ENCODE measurements at regions not wholly inside any gene's neighbourhood (a gene's known extent, or its start where the extent isn't known, plus 50 kb on each side); places are given as distances from the start of the nearest gene placed in this dataset.

DNA sequence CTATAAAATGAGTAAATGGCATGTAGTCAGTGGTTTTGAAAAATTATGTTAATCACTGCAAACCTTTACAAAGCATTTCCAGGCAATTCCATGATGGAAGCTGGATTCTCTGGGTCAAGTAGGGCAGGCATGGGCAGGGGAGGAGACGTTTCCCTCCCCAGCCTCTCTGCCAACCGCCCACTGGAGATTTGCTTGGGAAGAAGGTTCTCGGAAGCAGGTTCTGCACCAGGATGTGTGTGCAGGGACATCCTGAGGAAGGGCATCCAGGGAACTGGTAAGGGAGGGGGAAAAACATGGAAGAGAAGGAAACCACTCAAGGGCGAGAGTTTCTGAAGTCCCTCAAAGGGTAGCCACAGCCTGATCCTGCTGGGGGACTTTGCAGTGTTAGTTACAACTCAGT, 469.1 kb downstream of the TSHZ3 start:
- DNase-seq (ENCODE audit: low read depth in 4 of 4, low spot score in 3 of 4): no peak

- DNase-seq (ENCODE audit: low read depth in 4 of 4, low spot score in 3 of 4): no peak
These were observed 469.5 kb downstream of the TSHZ3 start for GRCh38 chr19:30879736-30880135.

- no peak for DNase-seq (ENCODE audit: low read depth in 4 of 4, low spot score in 3 of 4)
These were observed 470.0 kb downstream of the TSHZ3 start for GRCh38 chr19:30879225-30879624.

DNA sequence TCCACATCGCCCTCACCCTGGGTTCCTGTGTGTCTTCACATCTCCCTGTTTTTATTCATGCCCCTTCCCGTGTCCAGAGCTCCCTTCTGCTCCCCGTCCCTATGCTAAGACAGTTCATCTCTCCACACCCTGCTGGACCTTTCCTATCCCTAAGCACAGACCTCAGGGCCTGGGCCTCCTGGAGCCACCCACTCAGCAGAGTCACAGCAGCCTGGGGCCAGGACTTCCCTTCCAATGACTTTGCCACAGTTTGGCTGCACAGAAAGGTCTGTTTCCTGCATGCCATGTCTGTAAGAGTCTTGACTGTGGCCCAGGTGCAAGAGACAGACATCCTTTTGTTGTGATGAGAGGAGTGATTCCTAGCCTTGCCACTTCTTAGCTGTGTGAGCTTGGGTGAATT, 470.7 kb downstream of the TSHZ3 start:
- DNase-seq (ENCODE audit: low read depth in 4 of 4, low spot score in 3 of 4): no peak

- no peak for DNase-seq (ENCODE audit: low read depth in 4 of 4, low spot score in 3 of 4)
These were observed 471.5 kb downstream of the TSHZ3 start for GRCh38 chr19:30877661-30878113.

GRCh38 chr19:30873691-30874090, 475.5 kb downstream of the TSHZ3 start:
- DNase-seq (ENCODE audit: low read depth in 4 of 4, low spot score in 3 of 4): no peak

- no peak for DNase-seq (ENCODE audit: low read depth in 4 of 4, low spot score in 3 of 4)
These were observed 476.2 kb downstream of the TSHZ3 start for GRCh38 chr19:30873003-30873402.

- DNase-seq (ENCODE audit: low read depth in 4 of 4, low spot score in 3 of 4): no peak
These were observed 477.3 kb downstream of the TSHZ3 start for GRCh38 chr19:30871979-30872378.

DNA sequence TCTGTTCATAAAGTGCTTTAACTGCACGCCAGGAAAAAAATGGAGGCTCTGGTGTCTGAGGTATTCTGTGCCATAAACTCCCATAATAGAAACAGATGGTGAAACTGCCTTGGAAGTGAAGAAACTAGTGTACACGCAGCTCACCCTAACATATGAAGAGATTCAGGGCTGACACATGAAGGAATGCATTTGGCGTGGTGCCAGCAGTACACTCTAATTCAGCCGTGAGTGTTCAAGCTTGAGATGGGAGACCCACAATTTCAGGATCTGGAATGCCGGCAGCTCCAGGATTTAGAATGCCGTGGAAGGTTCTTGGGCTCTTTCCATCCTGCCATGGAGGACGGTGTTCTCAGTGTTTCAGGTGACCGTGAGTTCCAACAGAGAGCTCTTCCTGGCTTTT, 478.4 kb downstream of the TSHZ3 start:
- DNase-seq (ENCODE audit: low read depth in 4 of 4, low spot score in 3 of 4): peak in 3 of 4 donors; percentile 28 to 51 (median 32)

GRCh38 chr19:30865511-30865910, 483.7 kb downstream of the TSHZ3 start:
- no peak for DNase-seq (ENCODE audit: low read depth in 4 of 4, low spot score in 3 of 4)

- DNase-seq (ENCODE audit: low read depth in 4 of 4, low spot score in 3 of 4): no peak
These were observed 484.6 kb downstream of the TSHZ3 start for GRCh38 chr19:30864391-30865215.

DNA sequence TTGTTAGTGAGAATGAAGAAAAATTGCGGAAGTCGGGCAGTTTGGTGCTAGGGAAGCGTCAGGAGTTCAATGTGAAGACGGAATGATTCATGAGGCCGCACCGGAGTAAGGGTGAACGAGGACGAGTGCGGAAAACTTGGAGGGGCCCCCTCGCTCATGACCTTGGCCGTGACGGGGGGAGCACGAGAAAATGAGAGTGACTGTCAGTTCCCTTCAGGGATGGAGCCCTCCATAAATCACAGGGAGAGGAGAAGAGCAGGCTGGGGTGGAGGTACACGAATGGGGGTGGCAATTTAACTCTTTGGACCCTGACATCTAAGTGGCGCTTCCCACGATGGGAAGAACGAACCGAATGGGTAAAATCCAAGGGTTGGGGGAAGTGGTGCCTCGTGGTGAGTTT, 486.4 kb downstream of the TSHZ3 start:
- DNase-seq (ENCODE audit: low read depth in 4 of 4, low spot score in 3 of 4): no peak

DNA sequence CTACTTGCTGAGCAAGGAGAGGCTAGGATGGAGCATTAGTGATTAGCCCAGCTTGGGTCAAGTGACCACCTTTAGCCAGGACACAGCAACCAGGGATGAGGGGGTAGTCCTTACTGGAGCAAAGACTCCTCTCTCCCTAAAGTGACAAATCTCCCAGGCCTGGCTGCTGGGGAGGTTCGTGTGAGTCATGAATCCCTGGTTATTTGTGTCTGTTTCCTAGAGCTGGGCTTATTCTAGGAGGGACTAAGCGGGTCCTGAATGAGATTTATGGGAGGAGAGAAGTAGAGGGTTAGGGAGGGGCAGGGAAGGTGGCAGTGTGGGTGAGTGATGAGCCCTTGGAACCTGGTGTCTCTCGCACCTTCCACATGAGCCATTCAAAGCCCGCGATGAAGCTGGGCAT, 487.3 kb downstream of the TSHZ3 start:
- DNase-seq (ENCODE audit: low read depth in 4 of 4, low spot score in 3 of 4): no peak

GRCh38 chr19:30857966-30858490, 485.8 kb downstream of the ZNF536 start:
- no peak for DNase-seq (ENCODE audit: low read depth in 4 of 4, low spot score in 3 of 4)

DNA sequence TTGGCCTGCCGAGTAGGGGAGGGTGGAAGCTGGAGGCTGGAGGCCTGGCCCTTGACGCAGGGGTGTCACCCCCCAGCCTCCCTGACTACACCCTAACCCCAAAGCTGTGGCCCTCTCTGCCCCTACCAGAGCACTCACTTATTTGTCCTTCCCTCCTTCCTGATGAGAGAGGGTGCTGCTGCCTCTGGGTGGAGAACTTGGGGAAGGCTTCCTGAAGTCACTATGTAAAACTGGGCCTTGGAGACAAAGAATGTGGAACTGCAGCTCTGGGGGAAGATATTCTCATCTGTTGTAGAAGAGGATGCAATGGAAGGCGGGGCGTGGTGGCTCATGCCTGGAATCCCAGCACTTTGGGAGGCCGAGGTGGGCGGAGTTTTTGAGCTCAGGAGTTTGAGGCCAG, 485.2 kb downstream of the ZNF536 start:
- DNase-seq (ENCODE audit: low read depth in 4 of 4, low spot score in 3 of 4): no peak

DNA sequence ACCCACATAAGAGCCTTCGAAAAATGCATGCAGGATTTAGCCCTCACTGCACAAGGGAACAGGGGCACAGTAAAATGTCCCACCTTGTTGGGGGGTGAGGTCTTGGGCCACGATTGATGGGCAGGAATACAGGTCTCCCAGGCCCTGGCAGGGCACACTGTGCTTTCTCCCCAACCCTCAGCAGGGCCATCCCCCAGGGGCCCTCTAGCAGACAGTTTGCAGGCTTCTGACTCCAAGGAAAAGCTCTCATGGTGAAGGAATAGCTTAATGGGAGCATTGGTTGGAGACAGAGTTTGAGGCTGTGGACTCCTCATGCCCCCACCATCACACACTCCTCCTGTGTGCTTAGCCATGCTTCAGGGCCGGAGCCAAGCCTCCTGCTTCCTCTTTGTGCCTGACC, 484.6 kb downstream of the ZNF536 start:
- no peak for DNase-seq (ENCODE audit: low read depth in 4 of 4, low spot score in 3 of 4)

DNA sequence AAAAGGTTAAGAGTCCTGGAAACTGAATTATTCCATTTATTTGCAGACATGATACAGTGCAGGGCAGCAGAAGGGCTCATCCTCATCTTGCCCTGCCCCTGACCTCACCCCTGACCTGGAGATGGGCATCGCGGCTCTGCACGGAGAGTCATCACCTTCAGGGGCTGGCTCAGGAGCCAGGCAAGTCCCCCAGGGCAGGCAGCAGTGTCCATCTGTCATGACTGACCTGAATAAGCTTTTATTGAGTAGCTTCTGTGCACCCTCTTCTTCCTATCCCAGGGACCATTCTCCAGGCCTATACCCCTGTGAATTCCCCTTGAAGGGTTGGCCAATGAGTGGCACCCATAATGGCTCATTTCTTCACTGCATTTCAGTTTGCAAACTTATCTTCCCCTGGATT, 484.2 kb downstream of the ZNF536 start:
- no peak for DNase-seq (ENCODE audit: low read depth in 4 of 4, low spot score in 3 of 4)

- DNase-seq (ENCODE audit: low read depth in 4 of 4, low spot score in 3 of 4): no peak
These were observed 483.3 kb downstream of the ZNF536 start for GRCh38 chr19:30855442-30855841.

GRCh38 chr19:30854661-30855060, 482.5 kb downstream of the ZNF536 start:
- no peak for DNase-seq (ENCODE audit: low read depth in 4 of 4, low spot score in 3 of 4)

GRCh38 chr19:30854207-30854606, 482.0 kb downstream of the ZNF536 start:
- DNase-seq (ENCODE audit: low read depth in 4 of 4, low spot score in 3 of 4): no peak

DNA sequence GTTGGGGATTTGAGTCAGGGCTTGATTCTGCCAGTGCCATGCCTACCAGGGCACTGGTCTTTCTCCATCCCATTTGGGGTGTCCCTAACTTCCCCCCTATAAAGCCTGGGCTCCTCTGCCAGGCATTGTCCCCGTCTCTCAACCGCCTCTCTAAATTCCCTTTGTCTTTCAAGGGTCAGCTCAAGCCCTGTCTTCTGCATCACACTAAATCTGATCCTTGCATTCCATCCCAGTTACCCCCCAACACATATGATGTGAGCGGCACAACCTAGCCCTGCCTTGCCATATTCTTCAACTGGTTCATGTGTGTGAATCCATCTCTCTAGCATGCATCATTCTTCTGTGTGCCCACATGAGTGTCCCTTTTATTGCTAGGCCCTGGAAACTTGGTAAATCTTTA, 480.9 kb downstream of the ZNF536 start:
- DNase-seq (ENCODE audit: low read depth in 4 of 4, low spot score in 3 of 4): no peak

DNA sequence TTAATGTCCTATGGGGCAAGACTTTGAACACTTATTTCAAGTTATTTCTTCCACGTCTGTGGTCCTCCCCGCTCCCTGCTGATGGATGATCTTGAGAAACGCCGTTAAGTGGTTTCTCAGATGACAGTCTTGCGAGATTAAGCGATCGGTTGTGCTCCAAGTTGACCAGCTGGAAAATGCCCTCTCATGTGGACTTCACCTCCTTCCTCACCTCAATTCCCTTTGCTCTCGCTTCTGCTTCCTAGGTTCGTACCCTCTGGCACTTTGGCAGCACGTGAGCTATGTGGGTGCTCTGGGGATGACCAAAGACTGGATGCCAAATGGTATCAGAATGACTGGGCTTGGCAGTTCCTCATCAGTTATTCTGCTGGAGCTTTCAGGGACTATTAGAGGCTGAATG, 480.0 kb downstream of the ZNF536 start:
- no peak for DNase-seq (ENCODE audit: low read depth in 4 of 4, low spot score in 3 of 4)

DNA sequence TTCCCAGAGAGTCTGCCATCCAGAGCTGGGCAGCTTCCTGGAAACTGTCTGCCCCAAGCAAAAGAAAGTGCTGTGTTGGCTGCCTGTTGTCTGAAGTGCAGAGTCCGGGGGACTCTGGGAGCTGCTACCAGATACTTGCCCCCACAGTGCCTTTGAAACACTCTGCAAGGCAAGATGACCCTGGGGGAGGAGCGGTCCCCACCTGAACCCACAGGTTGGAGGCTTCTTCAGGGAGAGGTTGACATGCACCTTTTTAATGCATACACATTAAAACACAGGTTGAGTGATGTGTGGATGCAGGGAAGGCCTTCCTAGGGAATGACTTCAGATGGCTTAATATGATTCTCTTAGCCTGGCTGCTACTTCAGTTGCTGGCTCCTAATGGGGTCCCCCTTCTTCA, 479.5 kb downstream of the ZNF536 start:
- no peak for DNase-seq (ENCODE audit: low read depth in 4 of 4, low spot score in 3 of 4)

Data from left renal pelvis (tissue), 4 donors.